BJ (cell line): ENCODE measurements at regions not wholly inside any gene's neighbourhood (a gene's known extent, or its start where the extent isn't known, plus 50 kb on each side); places are given as distances from the start of the nearest gene placed in this dataset.

Experiments used
- CTCF ChIA-PET: fragments of 350-600 bp; formaldehyde crosslinking; extraction: SDS; loops from one replicate; lab custom pipeline; 2021; ENCODE audit warnings: antibody characterized with exemption, inconsistent platforms; lab: Yijun Ruan, JAX
- POLR2A ChIA-PET: fragments of 300-600 bp; sonication (Branson Sonifier 250); formaldehyde crosslinking; extraction: SDS; loops from one replicate; lab custom pipeline; 2021; ENCODE audit warnings: antibody characterized with exemption; lab: Charles Lee
- DNase-seq: peaks from one replicate; pipeline ENCODE4 v3.0.0-alpha.2; 2011; ENCODE audit warnings: low read depth
- H3K27me3 ChIP-seq: 2 replicates; pipeline ENCODE4 v1.6.0; 2011; ENCODE audit warnings: low read length; ENCODE audit not compliant: control insufficient read depth, insufficient read depth
- H3K36me3 ChIP-seq: 2 replicates; pipeline ENCODE4 v1.5.1; 2011; ENCODE audit warnings: low read length; ENCODE audit not compliant: control insufficient read depth, insufficient read depth
- H3K4me3 ChIP-seq: 2 replicates; pipeline ENCODE4 v1.5.1; 2011; ENCODE audit warnings: low read depth, mild to moderate bottlenecking, control low read depth, low read length
- TF ChIP-seq, protein P1 (sequence below): IDR thresholded peaks from 2 replicates; pipeline ENCODE4 v1.5.1; 2011; ENCODE audit warnings: low read depth, mild to moderate bottlenecking, control low read depth, inconsistent platforms, low read length, moderate library complexity; ENCODE audit not compliant: insufficient read depth

DNA sequence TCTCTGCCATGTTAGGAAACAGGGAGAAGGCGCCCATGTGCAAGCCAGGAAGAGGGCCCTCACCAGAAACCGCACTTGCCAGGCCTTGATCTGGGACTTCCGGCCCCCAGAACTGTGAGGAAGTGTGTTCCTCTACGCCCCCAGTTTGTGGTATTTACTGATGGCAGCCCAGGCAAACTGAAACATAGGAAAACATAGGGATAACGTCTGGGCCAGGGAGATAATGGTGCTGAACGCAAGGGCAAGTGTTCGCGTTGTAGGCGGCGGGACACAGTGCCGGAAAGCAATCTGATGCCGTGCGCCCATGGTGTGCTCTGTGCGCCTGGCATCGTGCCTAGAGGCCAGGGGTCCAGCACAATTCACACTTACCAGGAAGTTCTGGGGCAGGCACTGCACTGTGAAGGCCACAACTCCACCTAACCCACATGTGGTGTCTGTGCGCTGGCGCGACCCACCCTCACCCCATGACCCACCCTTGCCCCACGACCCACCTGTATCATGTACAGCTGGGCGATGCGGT is 53.6 kb downstream of the ARL6IP4 start:
- CTCF ChIA-PET, result interaction anchor here (1.1 to 12.0 kb wide), 2 partner anchors 10 to 201 kb away, joined by 3 to 156 read pairs; partner anchors contain the start of genes MPHOSPH9 and MTRFR

DNA sequence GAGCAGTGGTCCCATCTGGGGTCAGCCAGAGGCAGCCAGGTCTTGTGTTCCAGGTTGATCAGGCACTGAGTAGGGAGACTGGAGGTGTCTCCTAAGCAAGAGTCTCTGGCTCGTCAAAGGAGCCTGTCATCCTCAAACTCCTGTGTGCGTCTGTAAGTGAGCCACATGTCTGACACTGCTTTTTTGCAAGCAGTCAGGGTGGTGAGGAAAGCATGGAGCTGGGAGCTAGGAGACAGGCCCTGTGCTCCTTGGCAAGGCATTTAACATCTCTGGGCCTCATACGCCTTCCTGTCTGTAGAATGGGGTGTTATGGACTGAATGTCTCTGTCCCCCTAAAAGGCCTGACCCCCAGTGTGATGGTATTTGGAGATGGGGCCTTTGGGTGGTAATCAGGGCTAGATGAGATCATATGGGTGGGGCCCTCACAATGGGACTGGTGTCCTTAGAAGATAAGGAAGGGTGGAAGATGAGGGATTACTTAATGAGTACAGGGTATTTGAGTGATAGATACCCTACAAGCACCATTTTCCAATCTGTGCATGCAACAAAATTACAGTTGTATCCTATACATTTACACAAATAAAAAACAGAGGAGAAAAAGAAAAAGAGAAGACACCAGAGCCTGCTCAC is 53.0 kb downstream of the ARL6IP4 start:
- H3K27me3 ChIP-seq, result no peaks in the 10 kb centered on the region; the same call in 1 of the 2 replicates
- no peaks in the 10 kb centered on the region for H3K36me3 ChIP-seq
- ChIA-PET CTCF (interaction anchor here (1.1 to 1.5 kb wide), 2 partner anchors 10 to 205 kb away, joined by 3 to 9 read pairs; no protein-coding TSS in a partner anchor), POLR2A (no interaction called here)
- no peak for DNase-seq
- no peak overlapping the region for H3K4me3 ChIP-seq
- TF ChIP-seq, protein P1, sequence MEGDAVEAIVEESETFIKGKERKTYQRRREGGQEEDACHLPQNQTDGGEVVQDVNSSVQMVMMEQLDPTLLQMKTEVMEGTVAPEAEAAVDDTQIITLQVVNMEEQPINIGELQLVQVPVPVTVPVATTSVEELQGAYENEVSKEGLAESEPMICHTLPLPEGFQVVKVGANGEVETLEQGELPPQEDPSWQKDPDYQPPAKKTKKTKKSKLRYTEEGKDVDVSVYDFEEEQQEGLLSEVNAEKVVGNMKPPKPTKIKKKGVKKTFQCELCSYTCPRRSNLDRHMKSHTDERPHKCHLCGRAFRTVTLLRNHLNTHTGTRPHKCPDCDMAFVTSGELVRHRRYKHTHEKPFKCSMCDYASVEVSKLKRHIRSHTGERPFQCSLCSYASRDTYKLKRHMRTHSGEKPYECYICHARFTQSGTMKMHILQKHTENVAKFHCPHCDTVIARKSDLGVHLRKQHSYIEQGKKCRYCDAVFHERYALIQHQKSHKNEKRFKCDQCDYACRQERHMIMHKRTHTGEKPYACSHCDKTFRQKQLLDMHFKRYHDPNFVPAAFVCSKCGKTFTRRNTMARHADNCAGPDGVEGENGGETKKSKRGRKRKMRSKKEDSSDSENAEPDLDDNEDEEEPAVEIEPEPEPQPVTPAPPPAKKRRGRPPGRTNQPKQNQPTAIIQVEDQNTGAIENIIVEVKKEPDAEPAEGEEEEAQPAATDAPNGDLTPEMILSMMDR, result no peak

More for the DNA sequence above, 53.6 kb downstream of the ARL6IP4 start:
- Histone ChIP-seq H3K36me3 (no peaks in the 10 kb centered on the region), H3K27me3 (no peaks in the 10 kb centered on the region; the same call in 1 of the 2 replicates), H3K4me3 (no peak overlapping the region)
- DNase-seq, result no peak
- TF ChIP-seq, protein P1, result no peak
- POLR2A ChIA-PET, result no interaction called here

DNA sequence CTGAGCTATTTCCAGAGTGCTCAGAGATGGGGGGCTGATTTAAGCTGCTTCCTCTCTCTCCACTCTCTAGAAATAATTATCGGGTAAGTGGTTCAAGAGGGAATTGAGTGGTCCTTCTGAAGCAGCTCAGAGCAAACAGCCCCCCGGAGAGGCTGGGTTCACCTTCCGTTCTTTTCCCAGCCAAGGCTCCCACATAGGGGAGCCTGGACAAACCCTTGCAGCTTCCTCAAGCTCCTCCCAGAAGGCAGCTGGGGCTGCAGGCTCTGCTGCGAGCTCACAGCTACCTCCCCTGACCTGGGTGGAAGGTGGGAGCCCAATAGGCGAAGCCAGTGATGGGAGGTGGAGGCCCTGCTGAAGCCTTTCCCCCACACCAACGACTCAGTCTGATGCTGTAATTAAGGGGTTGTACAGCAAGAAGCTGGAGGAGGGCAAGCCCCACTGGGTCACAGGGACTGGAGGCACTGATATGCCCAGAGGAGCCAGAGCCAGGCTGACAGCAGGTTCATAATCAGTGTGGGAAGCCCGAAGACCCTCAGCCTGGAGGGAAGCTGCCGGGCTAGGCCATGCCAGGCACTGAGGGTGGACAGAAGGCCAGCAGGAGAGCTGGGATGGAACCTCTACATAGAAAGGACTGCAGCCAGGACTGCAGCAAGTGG is 52.4 kb downstream of the ARL6IP4 start:
- Histone ChIP-seq H3K4me3 (no peak overlapping the region), H3K36me3 (no peaks in the 10 kb centered on the region), H3K27me3 (no peaks in the 10 kb centered on the region)
- ChIA-PET POLR2A (no interaction called here), CTCF (interaction anchor here (1.0 to 1.5 kb wide), 3 partner anchors 11 to 205 kb away, joined by 3 to 9 read pairs (median 3); no protein-coding TSS in a partner anchor)
- TF ChIP-seq, protein P1, result no peak
- no peak for DNase-seq
